Endothelial cell of umbilical vein (primary cell): ENCODE measurements at regions not wholly inside any gene's neighbourhood (a gene's known extent, or its start where the extent isn't known, plus 50 kb on each side); places are given as distances from the start of the nearest gene placed in this dataset.

Experiments
- BruUV-seq: library from RNA; stranded (reverse); fragments of 400-500 nt; replicated peaks from 2 replicates; lab custom pipeline; 2021; lab: Mats Ljungman, UMichigan
- CTCF ChIA-PET: fragments of 300-600, 350-600 bp; sonication (Branson Sonifier 250); formaldehyde crosslinking; loops from one replicate; lab custom pipeline; 2021; ENCODE audit warnings: antibody characterized with exemption, inconsistent platforms; lab: Charles Lee
- POLR2A ChIA-PET: fragments of 300-600, 350-600 bp; sonication (Branson Sonifier 250); formaldehyde crosslinking; loops from one replicate; lab custom pipeline; 2021; ENCODE audit warnings: antibody characterized with exemption, inconsistent platforms; lab: Charles Lee
- DNase-seq: peaks from one replicate; pipeline ENCODE4 v3.0.0-alpha.2; 2011; ENCODE audit warnings: low read depth, low spot score
- FAIRE-seq: peaks from 2 replicates; lab custom pipeline; 2011; peaks lifted over from hg19 to GRCh38; lab: Jason Lieb, UNC
- H2AFZ ChIP-seq: 2 replicates; pipeline ENCODE4 v1.6.0; 2012; ENCODE audit warnings: low read depth, low read length, control low read depth, inconsistent platforms
- H3K27ac ChIP-seq: 2 replicates; pipeline ENCODE4 v1.5.1; 2011; ENCODE audit warnings: low read depth, mild to moderate bottlenecking, control low read depth, low read length, moderate library complexity; ENCODE audit not compliant: insufficient read depth
- H3K27me3 ChIP-seq, 2 experiments: 2 replicates each; pipeline versions ENCODE4 v1.6.0 to v1.6.1; 2011; ENCODE audit warnings: low read length in 2 of 2, mixed read lengths in 1 of 2; ENCODE audit not compliant: control insufficient read depth in 2 of 2, insufficient read depth in 2 of 2
- H3K36me3 ChIP-seq, 2 experiments: 2 replicates in 1 of 2; 3 replicates in 1 of 2; pipeline ENCODE4 v1.5.1; 2011; ENCODE audit warnings: low read length in 2 of 2, mild to moderate bottlenecking in 1 of 2, moderate library complexity in 1 of 2; ENCODE audit not compliant: control insufficient read depth in 2 of 2, insufficient read depth in 2 of 2; ENCODE audit errors: extremely low read depth in 1 of 2
- H3K4me1 ChIP-seq: 3 replicates; pipeline ENCODE4 v1.5.1; 2011; ENCODE audit warnings: mild to moderate bottlenecking, low read length; ENCODE audit not compliant: control insufficient read depth, insufficient read depth; ENCODE audit errors: extremely low read depth
- H3K4me2 ChIP-seq: 2 replicates; pipeline ENCODE4 v1.6.1; 2011; ENCODE audit warnings: low read length, control low read depth, mixed read lengths; ENCODE audit not compliant: insufficient read depth
- H3K4me3 ChIP-seq, 3 experiments: fragments of 200-600 bp in 1 of 3; sonication (generic), shearing (Covaris generic) in 1 of 3; replicated peaks in 1 of 3; 2 replicates each; pipeline ENCODE4 v1.5.1; 2011 to 2016; ENCODE audit warnings: control low read depth in 3 of 3, low read length in 3 of 3, mild to moderate bottlenecking in 2 of 3, inconsistent platforms in 1 of 3, low read depth in 1 of 3, moderate library complexity in 1 of 3; ENCODE audit not compliant: insufficient read depth in 1 of 3
- H3K79me2 ChIP-seq: 2 replicates; pipeline ENCODE4 v1.6.0; 2012; ENCODE audit warnings: low read length, inconsistent platforms; ENCODE audit not compliant: control insufficient read depth, insufficient read depth
- H3K9ac ChIP-seq: replicated peaks from 2 replicates; pipeline ENCODE3; 2011; ENCODE audit warnings: low read length, control low read depth; ENCODE audit not compliant: insufficient read depth; ENCODE audit errors: extremely low read depth
- H3K9me1 ChIP-seq: replicated peaks from 3 replicates; pipeline ENCODE4 v1.6.0; 2011; ENCODE audit warnings: mild to moderate bottlenecking, low read length; ENCODE audit not compliant: control insufficient read depth, insufficient read depth; ENCODE audit errors: extremely low read depth
- H3K9me3 ChIP-seq: replicated peaks from 2 replicates; pipeline ENCODE4 v1.5.1; 2012; ENCODE audit warnings: low read length, inconsistent platforms; ENCODE audit not compliant: control insufficient read depth, insufficient read depth
- H4K20me1 ChIP-seq: replicated peaks from 2 replicates; pipeline ENCODE3; 2011; ENCODE audit warnings: mild to moderate bottlenecking, low read length; ENCODE audit not compliant: control insufficient read depth, insufficient read depth; ENCODE audit errors: extremely low read depth
- EZH2 ChIP-seq: IDR thresholded peaks from 2 replicates; pipeline ENCODE4 v1.6.1; 2012; ENCODE audit warnings: borderline replicate concordance, low read depth, mild to moderate bottlenecking, moderate library complexity, low read length, inconsistent platforms; ENCODE audit not compliant: severe bottlenecking
- FOS ChIP-seq: IDR thresholded peaks from 2 replicates; pipeline ENCODE4 v1.6.1; 2011; ENCODE audit warnings: mild to moderate bottlenecking, low read length, moderate library complexity, borderline replicate concordance; ENCODE audit not compliant: insufficient read depth
- GATA2 ChIP-seq: IDR thresholded peaks from 2 replicates; pipeline ENCODE4 v1.7.0; 2011; ENCODE audit warnings: low read depth, mild to moderate bottlenecking, moderate library complexity, mixed read lengths, low read length; ENCODE audit not compliant: insufficient read length, insufficient read depth
- JUN ChIP-seq: IDR thresholded peaks from 2 replicates; pipeline ENCODE4 v1.6.1; 2011; ENCODE audit warnings: borderline replicate concordance, low read depth; ENCODE audit not compliant: insufficient read length, insufficient read depth
- MYC ChIP-seq: IDR thresholded peaks from one replicate; pipeline ENCODE4 v1.6.1; 2011; ENCODE audit warnings: mild to moderate bottlenecking, low read depth, low read length
- POLR2A ChIP-seq: IDR thresholded peaks from 2 replicates; pipeline ENCODE4 v1.6.1; 2012; ENCODE audit warnings: low read depth, mild to moderate bottlenecking, control low read depth, low read length
- POLR2AphosphoS5 ChIP-seq: IDR thresholded peaks from 2 replicates; pipeline ENCODE4 v1.6.1; 2012; ENCODE audit warnings: low read depth, mild to moderate bottlenecking, control low read depth, low read length, moderate library complexity; ENCODE audit not compliant: insufficient read depth
- dilution Hi-C: fragments of 300-500 bp; cut with MboI; formaldehyde crosslinking; loops from one replicate; pipeline ENCODE4 v1.15.0; 2019; ENCODE audit warnings: low sequenced_read_pairs; ENCODE audit not compliant: extremely low pct_ligation_motif_present
- intact Hi-C: fragments of 100-400 bp; cut with micrococcal nuclease; formaldehyde crosslinking; loops from one replicate; pipeline ENCODE4 v1.10.0; 2022
- TF ChIP-seq, protein P1 (sequence below): IDR thresholded peaks from 2 replicates; pipeline ENCODE4 v1.6.1; 2011; ENCODE audit not compliant: insufficient read depth, insufficient read length
- TF ChIP-seq, protein P2 (sequence below), 2 donors: IDR thresholded peaks; 1 replicate in 1 of 2; 2 replicates in 1 of 2; pipeline ENCODE4 v1.5.1; 2011; ENCODE audit warnings: low read length in 2 of 2, mild to moderate bottlenecking in 2 of 2, moderate library complexity in 2 of 2, control low read depth in 1 of 2, inconsistent platforms in 1 of 2, low read depth in 1 of 2; ENCODE audit not compliant: insufficient read depth in 1 of 2; ENCODE audit errors: extremely low read depth in 1 of 2

- BruUV-seq: no TSS peak
- H3K9me1 ChIP-seq: no peaks in the 10 kb centered on the region
- ChIA-PET CTCF (interaction anchor here (2.4 kb wide), 1 partner anchor 14 kb away, joined by 5 read pairs; no protein-coding TSS in a partner anchor), POLR2A (no interaction called here)
- no peak overlapping the region for H3K4me3 ChIP-seq
- no peaks in the 10 kb centered on the region for H4K20me1 ChIP-seq
- no peak overlapping the region for H3K27ac ChIP-seq
- FAIRE-seq (no peak), DNase-seq (no peak)
- no peak overlapping the region for H3K4me2 ChIP-seq
- no peaks in the 10 kb centered on the region for H3K4me1 ChIP-seq
- H3K9me3 ChIP-seq: no peaks in the 10 kb centered on the region
- no peaks in the 10 kb centered on the region for H3K79me2 ChIP-seq
- no peak overlapping the region for H3K9ac ChIP-seq
- H3K27me3 ChIP-seq: peaks cover 0 to under 1% of the 10 kb centered on the region in 2 experiments
- H2AFZ ChIP-seq: no peak overlapping the region
- intact Hi-C loops: no loop called here
- no peak for TF ChIP-seq POLR2AphosphoS5
- no peak for TF ChIP-seq JUN
- TF ChIP-seq FOS: no peak
- TF ChIP-seq GATA2: no peak
- no peak for TF ChIP-seq EZH2
- no peak for TF ChIP-seq POLR2A
- TF ChIP-seq, protein P1, sequence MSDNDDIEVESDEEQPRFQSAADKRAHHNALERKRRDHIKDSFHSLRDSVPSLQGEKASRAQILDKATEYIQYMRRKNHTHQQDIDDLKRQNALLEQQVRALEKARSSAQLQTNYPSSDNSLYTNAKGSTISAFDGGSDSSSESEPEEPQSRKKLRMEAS: no peak
- no peak for TF ChIP-seq MYC
- TF ChIP-seq, protein P2, sequence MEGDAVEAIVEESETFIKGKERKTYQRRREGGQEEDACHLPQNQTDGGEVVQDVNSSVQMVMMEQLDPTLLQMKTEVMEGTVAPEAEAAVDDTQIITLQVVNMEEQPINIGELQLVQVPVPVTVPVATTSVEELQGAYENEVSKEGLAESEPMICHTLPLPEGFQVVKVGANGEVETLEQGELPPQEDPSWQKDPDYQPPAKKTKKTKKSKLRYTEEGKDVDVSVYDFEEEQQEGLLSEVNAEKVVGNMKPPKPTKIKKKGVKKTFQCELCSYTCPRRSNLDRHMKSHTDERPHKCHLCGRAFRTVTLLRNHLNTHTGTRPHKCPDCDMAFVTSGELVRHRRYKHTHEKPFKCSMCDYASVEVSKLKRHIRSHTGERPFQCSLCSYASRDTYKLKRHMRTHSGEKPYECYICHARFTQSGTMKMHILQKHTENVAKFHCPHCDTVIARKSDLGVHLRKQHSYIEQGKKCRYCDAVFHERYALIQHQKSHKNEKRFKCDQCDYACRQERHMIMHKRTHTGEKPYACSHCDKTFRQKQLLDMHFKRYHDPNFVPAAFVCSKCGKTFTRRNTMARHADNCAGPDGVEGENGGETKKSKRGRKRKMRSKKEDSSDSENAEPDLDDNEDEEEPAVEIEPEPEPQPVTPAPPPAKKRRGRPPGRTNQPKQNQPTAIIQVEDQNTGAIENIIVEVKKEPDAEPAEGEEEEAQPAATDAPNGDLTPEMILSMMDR (IDR thresholded peaks at IDR 0.05; ENCODE audit: extremely low read depth in 1 of 2, insufficient read depth in 1 of 2, low read depth in 1 of 2, low read length in 2 of 2): no peak
- dilution Hi-C loops: no loop called here
- no peaks in the 10 kb centered on the region for H3K36me3 ChIP-seq
Observed at GRCh38 chr15:62338497-62338896, 173.4 kb upstream of the C2CD4B start.
